Calu3 (cell line): ENCODE measurements at regions not wholly inside any gene's neighbourhood (a gene's known extent, or its start where the extent isn't known, plus 50 kb on each side); places are given as distances from the start of the nearest gene placed in this dataset.

Experiments
- BruUV-seq: library from RNA; stranded (reverse); fragments of 400-500 nt; replicated peaks from 2 replicates; lab custom pipeline; 2021; lab: Mats Ljungman, UMichigan
- CTCF ChIA-PET: fragments of 300-600 bp; sonication (Branson Sonifier 250); formaldehyde crosslinking; loops from one replicate; lab custom pipeline; 2022; ENCODE audit warnings: antibody characterized with exemption; lab: Charles Lee
- DNase-seq: peaks from one replicate; pipeline ENCODE4 v3.0.0; 2022
- H3K27ac Mint-ChIP-seq: one replicate; pipeline ENCODE4 v1.8.0; 2022; ENCODE audit warnings: mixed read lengths; ENCODE audit not compliant: unreplicated experiment
- H3K27me3 Mint-ChIP-seq: one replicate; pipeline ENCODE4 v1.8.0; 2022; ENCODE audit warnings: mixed read lengths; ENCODE audit not compliant: unreplicated experiment
- H3K36me3 Mint-ChIP-seq: one replicate; pipeline ENCODE4 v1.8.0; 2022; ENCODE audit warnings: mild to moderate bottlenecking, moderate library complexity, mixed read lengths; ENCODE audit not compliant: insufficient read depth, unreplicated experiment
- H3K4me1 Mint-ChIP-seq: one replicate; pipeline ENCODE4 v1.8.0; 2022; ENCODE audit warnings: mild to moderate bottlenecking, low read depth, mixed read lengths; ENCODE audit not compliant: unreplicated experiment
- H3K4me3 Mint-ChIP-seq: one replicate; pipeline ENCODE4 v1.8.0; 2022; ENCODE audit warnings: mild to moderate bottlenecking, low read depth, moderate library complexity, mixed read lengths; ENCODE audit not compliant: unreplicated experiment
- H3K9me3 Mint-ChIP-seq: one replicate; pipeline ENCODE4 v1.8.0; 2022; ENCODE audit warnings: low read depth, mixed read lengths; ENCODE audit not compliant: unreplicated experiment
- intact Hi-C: fragments of 100-400 bp; cut with micrococcal nuclease; formaldehyde crosslinking; loops from one replicate; pipeline ENCODE4 v1.10.0; 2022; ENCODE audit not compliant: unreplicated experiment
- TF ChIP-seq, protein P1 (sequence below): fragments of 200-600 bp; IDR thresholded peaks from one replicate; pipeline ENCODE4 v1.8.0; 2022; ENCODE audit warnings: antibody characterized with exemption; ENCODE audit not compliant: unreplicated experiment

DNA sequence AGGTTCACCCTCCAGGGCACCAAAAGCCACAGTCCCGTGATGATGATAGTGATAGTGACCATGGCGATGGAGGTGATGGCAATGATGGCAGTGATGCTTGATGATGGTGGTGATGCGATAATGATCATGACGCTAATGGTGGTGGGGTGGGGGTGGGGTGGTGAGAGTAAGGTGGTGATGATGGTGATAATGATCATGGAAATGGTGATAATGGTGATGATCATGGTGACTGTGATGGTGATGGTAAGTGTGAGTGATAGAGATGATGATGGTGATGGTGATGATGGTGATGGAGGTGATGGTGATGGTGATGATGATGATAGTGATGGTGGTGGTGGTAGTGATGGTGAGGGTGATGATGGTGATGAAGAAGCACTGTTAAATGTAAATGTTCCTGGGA is 96.9 kb downstream of the SYNE3 start:
- H3K36me3 Mint-ChIP-seq, result no peaks in the 10 kb centered on the region
- peaks cover 4% of the 10 kb centered on the region for H3K9me3 Mint-ChIP-seq
- CTCF ChIA-PET, result no interaction called here
- intact Hi-C loops, result no loop called here
- TF ChIP-seq, protein P1, sequence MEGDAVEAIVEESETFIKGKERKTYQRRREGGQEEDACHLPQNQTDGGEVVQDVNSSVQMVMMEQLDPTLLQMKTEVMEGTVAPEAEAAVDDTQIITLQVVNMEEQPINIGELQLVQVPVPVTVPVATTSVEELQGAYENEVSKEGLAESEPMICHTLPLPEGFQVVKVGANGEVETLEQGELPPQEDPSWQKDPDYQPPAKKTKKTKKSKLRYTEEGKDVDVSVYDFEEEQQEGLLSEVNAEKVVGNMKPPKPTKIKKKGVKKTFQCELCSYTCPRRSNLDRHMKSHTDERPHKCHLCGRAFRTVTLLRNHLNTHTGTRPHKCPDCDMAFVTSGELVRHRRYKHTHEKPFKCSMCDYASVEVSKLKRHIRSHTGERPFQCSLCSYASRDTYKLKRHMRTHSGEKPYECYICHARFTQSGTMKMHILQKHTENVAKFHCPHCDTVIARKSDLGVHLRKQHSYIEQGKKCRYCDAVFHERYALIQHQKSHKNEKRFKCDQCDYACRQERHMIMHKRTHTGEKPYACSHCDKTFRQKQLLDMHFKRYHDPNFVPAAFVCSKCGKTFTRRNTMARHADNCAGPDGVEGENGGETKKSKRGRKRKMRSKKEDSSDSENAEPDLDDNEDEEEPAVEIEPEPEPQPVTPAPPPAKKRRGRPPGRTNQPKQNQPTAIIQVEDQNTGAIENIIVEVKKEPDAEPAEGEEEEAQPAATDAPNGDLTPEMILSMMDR, result no peak
- no peak for DNase-seq
- H3K27ac Mint-ChIP-seq, result no peak overlapping the region
- no peaks in the 10 kb centered on the region for H3K27me3 Mint-ChIP-seq
- H3K4me3 Mint-ChIP-seq, result no peak overlapping the region
- H3K4me1 Mint-ChIP-seq, result no peaks in the 10 kb centered on the region
- BruUV-seq, result no TSS peak

- Mint-ChIP-seq H3K36me3 (no peaks in the 10 kb centered on the region), H3K27ac (no peak overlapping the region), H3K4me1 (no peaks in the 10 kb centered on the region), H3K27me3 (no peaks in the 10 kb centered on the region), H3K9me3 (peaks cover 4% of the 10 kb centered on the region), H3K4me3 (no peak overlapping the region)
- TF ChIP-seq, protein P1, result no peak
- intact Hi-C loops, result no loop called here
- DNase-seq, result no peak
- BruUV-seq, result no TSS peak
- CTCF ChIA-PET, result no interaction called here
Measured at GRCh38 chr14:95418858-95419257, 97.6 kb downstream of the SYNE3 start.

DNA sequence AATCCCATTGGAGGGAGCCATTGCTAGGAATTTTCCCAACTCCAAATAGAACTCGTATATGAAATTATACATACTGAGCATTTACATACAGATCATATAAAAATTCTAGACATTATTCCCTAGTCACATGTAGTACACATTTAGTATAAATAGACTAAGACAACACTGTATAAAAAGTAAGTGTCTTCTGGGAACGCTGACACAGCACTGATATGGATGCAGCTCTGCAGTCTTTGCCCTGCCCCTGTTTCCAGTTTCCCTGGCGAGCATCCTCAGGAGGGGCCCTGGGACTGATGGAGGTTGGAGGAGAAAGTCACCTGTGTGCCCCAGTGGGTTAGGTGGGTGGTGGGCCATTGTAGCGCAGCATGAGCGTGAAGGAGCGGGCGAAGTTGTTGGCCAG is 97.8 kb upstream of the CLMN start:
- Mint-ChIP-seq H3K4me3 (no peak overlapping the region), H3K27me3 (no peaks in the 10 kb centered on the region), H3K36me3 (no peaks in the 10 kb centered on the region), H3K27ac (no peak overlapping the region), H3K9me3 (peaks cover 4% of the 10 kb centered on the region), H3K4me1 (no peaks in the 10 kb centered on the region)
- BruUV-seq, result no TSS peak
- TF ChIP-seq, protein P1, result no peak
- no peak for DNase-seq
- CTCF ChIA-PET, result no interaction called here
- intact Hi-C loops, result no loop called here

DNA sequence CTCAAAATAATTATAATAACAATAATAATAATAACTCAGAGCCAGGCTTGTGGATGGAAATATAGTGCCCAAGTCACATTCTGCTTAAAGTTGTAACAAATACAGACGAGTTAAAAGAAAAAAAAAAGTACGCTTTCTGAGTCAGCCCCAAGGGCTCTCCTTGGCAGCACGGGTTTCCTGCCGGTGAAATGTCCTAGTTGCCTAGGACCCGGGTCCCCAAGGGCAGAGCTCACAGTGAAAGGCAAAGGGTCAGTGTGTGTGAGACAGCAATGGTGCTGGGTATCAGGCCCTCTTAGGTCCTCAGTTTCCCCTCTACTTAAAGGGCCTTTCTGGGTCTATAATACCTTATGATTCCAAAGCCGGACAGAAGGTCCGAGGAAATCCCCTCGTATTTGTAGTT is 96.3 kb upstream of the CLMN start:
- Mint-ChIP-seq H3K4me1 (no peaks in the 10 kb centered on the region), H3K27me3 (peaks cover 5% of the 10 kb centered on the region), H3K9me3 (peaks cover 4% of the 10 kb centered on the region), H3K4me3 (no peak overlapping the region), H3K36me3 (no peaks in the 10 kb centered on the region), H3K27ac (no peak overlapping the region)
- DNase-seq, result no peak
- CTCF ChIA-PET, result no interaction called here
- no TSS peak for BruUV-seq
- intact Hi-C loops, result no loop called here
- TF ChIP-seq, protein P1, result no peak
